ENCODE measurements at regions not wholly inside any gene's neighbourhood (a gene's known extent, or its start where the extent isn't known, plus 50 kb on each side); places are given as distances from the start of the nearest gene placed in this dataset.

DNA sequence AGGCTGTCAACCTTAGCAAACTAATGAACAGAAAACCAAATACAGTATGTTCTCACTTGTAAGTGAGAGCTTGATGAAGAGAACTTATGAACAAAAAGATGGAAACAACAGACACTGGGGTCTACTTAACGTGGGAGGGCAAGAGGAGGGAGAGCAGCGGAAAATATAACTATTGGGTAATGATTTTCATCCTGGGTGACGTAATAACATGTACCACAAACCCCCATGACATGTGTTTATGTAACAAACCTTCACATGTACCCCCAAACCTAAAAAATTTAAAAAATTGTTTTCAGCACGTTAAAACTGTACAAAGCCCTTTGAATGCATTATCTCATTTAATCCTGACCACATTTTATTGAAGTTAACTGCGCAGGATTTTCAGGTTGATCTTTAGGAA, 64.9 kb upstream of the RBMS1 start:
- H3K4me1 Mint-ChIP-seq, result peaks cover 62% of the 10 kb centered on the region
- peaks cover 0 to 6% (median 2%) of the 10 kb centered on the region in 7 donors for H3K9me3 Mint-ChIP-seq
- H3K27ac Mint-ChIP-seq, result no peak overlapping the region
- H3K4me3 Mint-ChIP-seq, result no peak overlapping the region
- H3K9me3 ChIP-seq (replicated peaks in 1 of 2; ENCODE audit: control insufficient read depth in 1 of 2, insufficient read depth in 1 of 2, low read length in 2 of 2), result no peaks in the 10 kb centered on the region
- no peak overlapping the region for H3K4me3 ChIP-seq (replicated peaks in 1 of 3; ENCODE audit: low read depth in 2 of 3, low read length in 3 of 3)
- DNase-seq, result no peak
- H3K9ac ChIP-seq (ENCODE audit: insufficient read depth, low read length, poor library complexity, severe bottlenecking), result no peak overlapping the region
- no peaks in the 10 kb centered on the region for H4K20me1 ChIP-seq (ENCODE audit: insufficient read depth, low read length)
- 100% methylated on average over 2 of the region's 5 CpGs for WGBS (ENCODE audit: insufficient coverage)
- H3K79me2 ChIP-seq (ENCODE audit: insufficient read depth, low read length), result no peaks in the 10 kb centered on the region
- no peaks in the 10 kb centered on the region for H3K36me3 ChIP-seq (replicated peaks in 1 of 2; ENCODE audit: control insufficient read depth in 1 of 2, insufficient read depth in 2 of 2, low read length in 2 of 2)
- intact Hi-C loops (cut with micrococcal nuclease), result no loop called here
- peaks cover 35 to 43% of the 10 kb centered on the region in 2 donors for H3K4me1 ChIP-seq (ENCODE audit: control insufficient read depth in 1 of 2, insufficient read depth in 2 of 2, low read length in 2 of 2)
- H3K36me3 Mint-ChIP-seq, result peaks cover 2 to 5% of the 10 kb centered on the region in 2 donors
- peak overlapping the region; percentile 3 for H2AFZ ChIP-seq (ENCODE audit: insufficient read depth, low read depth, low read length, poor library complexity, severe bottlenecking)
- H3K27me3 Mint-ChIP-seq (ENCODE audit: low read depth in 3 of 3), result peaks cover 0 to 1% (median 0%) of the 10 kb centered on the region in 3 donors
- TF ChIP-seq, protein P1, sequence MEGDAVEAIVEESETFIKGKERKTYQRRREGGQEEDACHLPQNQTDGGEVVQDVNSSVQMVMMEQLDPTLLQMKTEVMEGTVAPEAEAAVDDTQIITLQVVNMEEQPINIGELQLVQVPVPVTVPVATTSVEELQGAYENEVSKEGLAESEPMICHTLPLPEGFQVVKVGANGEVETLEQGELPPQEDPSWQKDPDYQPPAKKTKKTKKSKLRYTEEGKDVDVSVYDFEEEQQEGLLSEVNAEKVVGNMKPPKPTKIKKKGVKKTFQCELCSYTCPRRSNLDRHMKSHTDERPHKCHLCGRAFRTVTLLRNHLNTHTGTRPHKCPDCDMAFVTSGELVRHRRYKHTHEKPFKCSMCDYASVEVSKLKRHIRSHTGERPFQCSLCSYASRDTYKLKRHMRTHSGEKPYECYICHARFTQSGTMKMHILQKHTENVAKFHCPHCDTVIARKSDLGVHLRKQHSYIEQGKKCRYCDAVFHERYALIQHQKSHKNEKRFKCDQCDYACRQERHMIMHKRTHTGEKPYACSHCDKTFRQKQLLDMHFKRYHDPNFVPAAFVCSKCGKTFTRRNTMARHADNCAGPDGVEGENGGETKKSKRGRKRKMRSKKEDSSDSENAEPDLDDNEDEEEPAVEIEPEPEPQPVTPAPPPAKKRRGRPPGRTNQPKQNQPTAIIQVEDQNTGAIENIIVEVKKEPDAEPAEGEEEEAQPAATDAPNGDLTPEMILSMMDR (IDR thresholded peaks at IDR 0.05), result no peak
- H3K27ac ChIP-seq (ENCODE audit: low read depth in 1 of 2, low read length in 2 of 2), result no peak overlapping the region
- H3K27me3 ChIP-seq (ENCODE audit: control insufficient read depth in 2 of 2, insufficient read depth in 2 of 2, low read length in 2 of 2), result no peaks in the 10 kb centered on the region
- H3K4me2 ChIP-seq (replicated peaks; ENCODE audit: extremely low read depth, low read length, poor library complexity, severe bottlenecking), result no peak overlapping the region

DNA sequence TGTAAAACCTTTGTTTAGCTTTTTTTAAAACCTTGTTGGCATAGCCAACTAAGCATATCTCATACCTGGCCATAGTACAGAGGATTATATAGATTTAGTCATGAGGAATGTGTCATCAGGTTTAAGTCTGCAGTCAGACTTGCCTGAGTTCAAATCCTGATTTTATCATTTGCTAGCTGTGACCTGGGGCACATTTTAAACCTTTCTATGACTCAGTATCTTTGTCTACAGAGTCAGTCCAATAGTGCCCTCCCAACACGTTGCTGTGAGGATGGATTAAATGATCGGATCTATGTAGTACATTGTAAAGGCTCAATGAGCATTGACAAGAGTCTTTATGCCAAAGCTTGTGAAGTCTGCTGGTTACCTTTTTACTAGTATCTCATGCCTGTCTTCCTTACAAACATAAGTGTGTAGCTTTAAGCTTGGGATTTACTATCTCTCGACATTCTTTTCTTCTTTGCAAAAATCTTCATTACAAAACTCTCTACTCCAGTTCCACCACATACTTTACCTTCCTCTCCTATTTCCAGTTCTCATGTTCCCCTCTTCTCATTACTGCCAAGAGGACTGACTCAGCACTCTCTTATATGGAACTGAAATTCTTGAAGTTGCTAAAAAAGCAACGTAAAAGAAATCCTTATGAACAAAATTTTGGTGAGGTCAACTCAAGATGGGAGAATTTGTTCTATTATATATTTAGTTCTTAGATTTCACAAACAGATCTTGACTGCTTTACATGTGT, 68.1 kb upstream of the RBMS1 start:
- peak in 2 of 3 donors; percentile 57 to 67 for DNase-seq
- whole genome bisulfite sequencing (ENCODE audit: insufficient coverage), result no CpG with 5 or more reads among the region's 4 CpGs

More for the DNA sequence above, 68.1 kb upstream of the RBMS1 start:
- Mint-ChIP-seq H3K4me1 (peaks cover 70% of the 10 kb centered on the region), H3K4me3 (peak overlapping the region in 1 of 2 donors; percentile 66), H3K9me3 (peaks cover 0 to 5% (median 1%) of the 10 kb centered on the region in 7 donors), H3K36me3 (no peaks in the 10 kb centered on the region), H3K27me3 (ENCODE audit: low read depth in 3 of 3) (peaks cover 0 to 1% (median 0%) of the 10 kb centered on the region in 3 donors), H3K27ac (peak overlapping the region; percentile 74 to 88 (median 77))
- peak overlapping the region in 1 of 3 experiments; percentile 37 for H3K4me3 ChIP-seq (replicated peaks in 1 of 3; ENCODE audit: low read depth in 2 of 3, low read length in 3 of 3)
- no peaks in the 10 kb centered on the region for H3K9me3 ChIP-seq (replicated peaks in 1 of 2; ENCODE audit: control insufficient read depth in 1 of 2, insufficient read depth in 1 of 2, low read length in 2 of 2)
- H3K36me3 ChIP-seq (replicated peaks in 1 of 2; ENCODE audit: control insufficient read depth in 1 of 2, insufficient read depth in 2 of 2, low read length in 2 of 2), result no peaks in the 10 kb centered on the region
- H3K27me3 ChIP-seq (ENCODE audit: control insufficient read depth in 2 of 2, insufficient read depth in 2 of 2, low read length in 2 of 2), result no peaks in the 10 kb centered on the region
- TF ChIP-seq, protein P1 (IDR thresholded peaks at IDR 0.05), result no peak
- peaks cover 55 to 63% of the 10 kb centered on the region in 2 donors for H3K4me1 ChIP-seq (ENCODE audit: control insufficient read depth in 1 of 2, insufficient read depth in 2 of 2, low read length in 2 of 2)
- no peaks in the 10 kb centered on the region for H3K79me2 ChIP-seq (ENCODE audit: insufficient read depth, low read length)
- no peak overlapping the region for H3K9ac ChIP-seq (ENCODE audit: insufficient read depth, low read length, poor library complexity, severe bottlenecking)
- no peak overlapping the region for H2AFZ ChIP-seq (ENCODE audit: insufficient read depth, low read depth, low read length, poor library complexity, severe bottlenecking)
- H3K27ac ChIP-seq (ENCODE audit: low read depth in 1 of 2, low read length in 2 of 2), result peak overlapping the region in 1 of 2 donors; percentile 68
- peak overlapping the region; percentile 39 for H3K4me2 ChIP-seq (replicated peaks; ENCODE audit: extremely low read depth, low read length, poor library complexity, severe bottlenecking)
- H4K20me1 ChIP-seq (ENCODE audit: insufficient read depth, low read length), result no peaks in the 10 kb centered on the region
- intact Hi-C loops (cut with micrococcal nuclease), result no loop called here

All from CD14-positive monocyte (primary cell).